GM19468 (cell line): ENCODE measurements at regions not wholly inside any gene's neighbourhood (a gene's known extent, or its start where the extent isn't known, plus 50 kb on each side); places are given as distances from the start of the nearest gene placed in this dataset.
"Not testable (repeated sequence)": the region's sequence is repeated elsewhere in the genome, so short reads cannot be mapped to it uniquely, and the experiment has no call there.

ENCODE experiments used
- ATAC-seq: cut with Tn5 transposase; IDR thresholded peaks from one replicate; pipeline ENCODE4 v1.9.1; 2021; ENCODE audit warnings: mild to moderate bottlenecking, moderate library complexity, moderate number of reproducible peaks; ENCODE audit not compliant: unreplicated experiment; ENCODE audit errors: extremely low read depth

GRCh38 chr12:90515199-90516175 is 439.5 kb downstream of the CCER1 start:
- peak; percentile 95 for ATAC-seq

GRCh38 chr12:90514325-90514724 is 440.7 kb downstream of the CCER1 start:
- ATAC-seq = no peak

GRCh38 chr12:90512518-90512917 is 442.5 kb downstream of the CCER1 start:
- no peak for ATAC-seq

- ATAC-seq = no peak
Observed at GRCh38 chr12:90510948-90511347, 444.0 kb downstream of the CCER1 start.

GRCh38 chr12:90504806-90505205 is 450.2 kb downstream of the CCER1 start:
- no peak for ATAC-seq

GRCh38 chr12:90502070-90502469 is 452.9 kb downstream of the CCER1 start:
- no peak for ATAC-seq

GRCh38 chr12:90501412-90501811 is 453.6 kb downstream of the CCER1 start:
- no peak for ATAC-seq

GRCh38 chr12:90499795-90500194 is 455.2 kb downstream of the CCER1 start:
- no peak for ATAC-seq

GRCh38 chr12:90497923-90498545 is 456.9 kb downstream of the CCER1 start:
- no peak for ATAC-seq

- ATAC-seq = no peak
Observed at GRCh38 chr12:90490355-90490754, 464.6 kb downstream of the CCER1 start.

- ATAC-seq = no peak
Observed at GRCh38 chr12:90489141-90489540, 465.8 kb downstream of the CCER1 start.

GRCh38 chr12:90485560-90485959 is 469.4 kb downstream of the CCER1 start:
- no peak for ATAC-seq

GRCh38 chr12:90484094-90484493 is 470.9 kb downstream of the CCER1 start:
- no peak for ATAC-seq

GRCh38 chr12:90481748-90482147 is 473.2 kb downstream of the CCER1 start:
- ATAC-seq = no peak

- ATAC-seq = no peak
Observed at GRCh38 chr12:90479237-90479636, 475.7 kb downstream of the CCER1 start.

- no peak for ATAC-seq
Observed at GRCh38 chr12:90473831-90474230, 481.1 kb downstream of the CCER1 start.

- no peak for ATAC-seq
Observed at GRCh38 chr12:90460681-90461080, 494.3 kb downstream of the CCER1 start.

- ATAC-seq = no peak
Observed at GRCh38 chr12:90456248-90456647, 498.7 kb downstream of the CCER1 start.

GRCh38 chr12:90455756-90456155 is 499.2 kb downstream of the CCER1 start:
- ATAC-seq = no peak

- ATAC-seq = no peak
Observed at GRCh38 chr12:90449611-90450010, 505.4 kb downstream of the CCER1 start.

GRCh38 chr12:90443466-90443865 is 511.5 kb downstream of the CCER1 start:
- ATAC-seq = not testable (repeated sequence)
